ENCODE measurements at regions not wholly inside any gene's neighbourhood (a gene's known extent, or its start where the extent isn't known, plus 50 kb on each side); places are given as distances from the start of the nearest gene placed in this dataset.

DNA sequence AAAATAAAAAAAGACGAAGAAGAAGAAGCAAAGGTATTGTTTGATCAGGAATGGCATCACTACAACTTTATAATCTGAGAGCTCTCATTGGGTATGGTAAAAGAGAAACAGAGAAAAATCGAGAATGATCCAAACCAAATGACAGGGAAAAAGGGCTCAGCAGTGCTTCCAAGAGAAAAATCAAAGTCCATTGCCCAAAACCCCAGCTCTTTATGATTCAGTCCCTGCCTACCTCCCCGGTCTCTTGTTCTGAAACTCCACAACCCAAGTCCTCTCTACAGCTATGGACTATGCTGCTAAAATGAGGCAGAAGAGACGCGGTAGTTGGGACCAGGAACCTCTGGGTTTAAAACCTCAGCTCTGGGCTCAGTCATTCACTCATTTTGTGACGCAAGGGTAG lies 341.1 kb upstream of the PPARGC1A start:
- TF ChIP-seq ZNF184 (CRISPR knock-in tag; IDR thresholded peaks at IDR 0.05) (no peak), ZNF239 (CRISPR knock-in tag; IDR thresholded peaks at IDR 0.05) (no peak), CBFB (CRISPR knock-in tag; IDR thresholded peaks at IDR 0.05) (no peak), ZNF347 (CRISPR knock-in tag; IDR thresholded peaks at IDR 0.05; ENCODE audit: low read depth) (no peak), POLR2A (conservative IDR thresholded peaks at IDR 0.05) (no peak), HDAC2 (IDR thresholded peaks at IDR 0.05) (no peak)
- TF ChIP-seq, protein P1, sequence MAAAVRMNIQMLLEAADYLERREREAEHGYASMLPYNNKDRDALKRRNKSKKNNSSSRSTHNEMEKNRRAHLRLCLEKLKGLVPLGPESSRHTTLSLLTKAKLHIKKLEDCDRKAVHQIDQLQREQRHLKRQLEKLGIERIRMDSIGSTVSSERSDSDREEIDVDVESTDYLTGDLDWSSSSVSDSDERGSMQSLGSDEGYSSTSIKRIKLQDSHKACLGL (CRISPR knock-in tag; IDR thresholded peaks at IDR 0.05; ENCODE audit: borderline replicate concordance, poor library complexity, severe bottlenecking): no peak
- TF ChIP-seq, protein P2, sequence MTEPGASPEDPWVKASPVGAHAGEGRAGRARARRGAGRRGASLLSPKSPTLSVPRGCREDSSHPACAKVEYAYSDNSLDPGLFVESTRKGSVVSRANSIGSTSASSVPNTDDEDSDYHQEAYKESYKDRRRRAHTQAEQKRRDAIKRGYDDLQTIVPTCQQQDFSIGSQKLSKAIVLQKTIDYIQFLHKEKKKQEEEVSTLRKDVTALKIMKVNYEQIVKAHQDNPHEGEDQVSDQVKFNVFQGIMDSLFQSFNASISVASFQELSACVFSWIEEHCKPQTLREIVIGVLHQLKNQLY (CRISPR knock-in tag; conservative IDR thresholded peaks at IDR 0.05): no peak
- TF ChIP-seq, protein P3, sequence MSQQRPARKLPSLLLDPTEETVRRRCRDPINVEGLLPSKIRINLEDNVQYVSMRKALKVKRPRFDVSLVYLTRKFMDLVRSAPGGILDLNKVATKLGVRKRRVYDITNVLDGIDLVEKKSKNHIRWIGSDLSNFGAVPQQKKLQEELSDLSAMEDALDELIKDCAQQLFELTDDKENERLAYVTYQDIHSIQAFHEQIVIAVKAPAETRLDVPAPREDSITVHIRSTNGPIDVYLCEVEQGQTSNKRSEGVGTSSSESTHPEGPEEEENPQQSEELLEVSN (IDR thresholded peaks at IDR 0.05; ENCODE audit: borderline replicate concordance in 1 of 2, extremely low read depth in 1 of 2, insufficient read depth in 1 of 2, insufficient read length in 1 of 2, low read depth in 1 of 2, low read length in 1 of 2, poor library complexity in 1 of 2, severe bottlenecking in 1 of 2): no peak
